GM23338 (cell line): ENCODE measurements at regions not wholly inside any gene's neighbourhood (a gene's known extent, or its start where the extent isn't known, plus 50 kb on each side); places are given as distances from the start of the nearest gene placed in this dataset.

Experiments used
- ATAC-seq: fragments of 200-7000 bp; cut with Tn5 transposase; 3 replicates; pipeline ENCODE4 v1.9.1; 2020
- DNase-seq: peaks from one replicate; pipeline ENCODE4 v3.0.0-alpha.2; 2015; ENCODE audit warnings: low spot score
- H2AFZ ChIP-seq: fragments of 200-600 bp; sonication (generic); 2 replicates; pipeline ENCODE4 v1.8.0; 2016; ENCODE audit warnings: antibody characterized with exemption, mild to moderate bottlenecking, moderate library complexity
- H3F3A ChIP-seq: fragments of 200-600 bp; sonication (generic); replicated peaks from 2 replicates; pipeline ENCODE4 v1.8.0; 2017; ENCODE audit warnings: antibody characterized with exemption, mixed run types, low read depth
- H3K27ac ChIP-seq: fragments of 200-600 bp; sonication (generic); 2 replicates; pipeline ENCODE4 v1.6.1; 2016; ENCODE audit warnings: low read depth
- H3K27me3 ChIP-seq: fragments of 200-600 bp; sonication (generic); 2 replicates; pipeline ENCODE4 v1.8.0; 2016; ENCODE audit warnings: mild to moderate bottlenecking, mixed run types, moderate library complexity; ENCODE audit not compliant: insufficient read depth
- H3K36me3 ChIP-seq: fragments of 200-600 bp; sonication (generic); 2 replicates; pipeline ENCODE4 v1.8.0; 2016; ENCODE audit warnings: mild to moderate bottlenecking; ENCODE audit not compliant: insufficient read depth
- H3K4me1 ChIP-seq: fragments of 200-600 bp; sonication (generic); 2 replicates; pipeline ENCODE4 v1.8.0; 2016; ENCODE audit warnings: mild to moderate bottlenecking, moderate library complexity; ENCODE audit not compliant: insufficient read depth
- H3K4me2 ChIP-seq: fragments of 200-600 bp; sonication (generic); 2 replicates; pipeline ENCODE4 v1.7.1; 2017; ENCODE audit warnings: mixed run types
- H3K4me3 ChIP-seq: fragments of 200-600 bp; sonication (generic); 2 replicates; pipeline ENCODE4 v1.6.1; 2016; ENCODE audit warnings: mixed run types
- H3K79me2 ChIP-seq: fragments of 200-600 bp; sonication (generic); replicated peaks from 2 replicates; pipeline ENCODE4 v1.8.0; 2017; ENCODE audit warnings: mild to moderate bottlenecking; ENCODE audit not compliant: insufficient read depth
- H3K9me2 ChIP-seq: fragments of 200-600 bp; sonication (generic); 2 replicates; pipeline ENCODE4 v1.8.0; 2017; ENCODE audit not compliant: insufficient read depth
- H4K20me1 ChIP-seq: fragments of 200-600 bp; sonication (generic); replicated peaks from 2 replicates; pipeline ENCODE4 v1.8.0; 2017; ENCODE audit warnings: mild to moderate bottlenecking; ENCODE audit not compliant: insufficient read depth
- H3K27ac Mint-ChIP-seq: 2 replicates; pipeline ENCODE4 v1.8.0; 2020; ENCODE audit warnings: inconsistent platforms, mild to moderate bottlenecking, moderate library complexity, mixed read lengths
- H3K27me3 Mint-ChIP-seq: 3 replicates; pipeline ENCODE4 v1.8.0; 2022; ENCODE audit warnings: low read depth, mild to moderate bottlenecking, moderate library complexity, mixed read lengths, inconsistent platforms; ENCODE audit not compliant: insufficient read depth, poor library complexity
- H3K36me3 Mint-ChIP-seq: 3 replicates; pipeline ENCODE4 v1.8.0; 2021; ENCODE audit warnings: low read depth, mild to moderate bottlenecking, inconsistent platforms, moderate library complexity, mixed read lengths
- H3K4me1 Mint-ChIP-seq: 3 replicates; pipeline ENCODE4 v1.8.0; 2020; ENCODE audit warnings: mild to moderate bottlenecking, inconsistent platforms, mixed read lengths
- H3K4me3 Mint-ChIP-seq: 3 replicates; pipeline ENCODE4 v1.8.0; 2021; ENCODE audit warnings: moderate library complexity, mild to moderate bottlenecking, inconsistent platforms, mixed read lengths
- H3K9me3 Mint-ChIP-seq: 3 replicates; pipeline ENCODE4 v1.8.0; 2020; ENCODE audit warnings: moderate library complexity, mild to moderate bottlenecking, inconsistent platforms, mixed read lengths
- CREB1 ChIP-seq: fragments of 250-450 bp; sonication (Bioruptor Pico); IDR thresholded peaks from 2 replicates; pipeline ENCODE4 v1.5.0; 2020; ENCODE audit warnings: low read depth, mild to moderate bottlenecking, moderate library complexity
- CTCF ChIP-seq, 2 experiments: fragments of 200-600 bp in 1 of 2; sonication (generic) in 1 of 2; conservative IDR thresholded peaks; 2 replicates each; pipeline versions ENCODE4 v1.5.1 to v1.6.1; 2016 to 2017; ENCODE audit warnings: antibody characterized with exemption in 2 of 2, low read depth in 2 of 2, mild to moderate bottlenecking in 2 of 2, moderate library complexity in 1 of 2
- ETS1 ChIP-seq: IDR thresholded peaks from 2 replicates; pipeline ENCODE4 v1.6.1; 2016; ENCODE audit warnings: antibody characterized with exemption
- EZH2 ChIP-seq: fragments of 200-600 bp; sonication (generic); IDR thresholded peaks from one replicate; pipeline ENCODE4 v1.8.0; 2017; ENCODE audit warnings: antibody characterized with exemption, mild to moderate bottlenecking, low read depth; ENCODE audit not compliant: unreplicated experiment
- EZH2phosphoT487 ChIP-seq: fragments of 200-600 bp; sonication (generic); IDR thresholded peaks from one replicate; pipeline ENCODE4 v1.8.1; 2018; ENCODE audit warnings: antibody characterized with exemption; ENCODE audit not compliant: unreplicated experiment
- JUNB ChIP-seq: IDR thresholded peaks from one replicate; pipeline ENCODE4 v1.6.1; 2016; ENCODE audit warnings: antibody characterized with exemption; ENCODE audit not compliant: unreplicated experiment
- NANOG ChIP-seq: IDR thresholded peaks from 2 replicates; pipeline ENCODE4 v1.6.1; 2016; ENCODE audit warnings: antibody characterized with exemption, borderline replicate concordance
- POLR2AphosphoS5 ChIP-seq: IDR thresholded peaks from 2 replicates; pipeline ENCODE4 v1.6.1; 2016; ENCODE audit warnings: antibody characterized with exemption, low read depth
- REST ChIP-seq: IDR thresholded peaks from one replicate; pipeline ENCODE4 v1.6.1; 2018; ENCODE audit warnings: antibody characterized with exemption; ENCODE audit not compliant: unreplicated experiment
- STAT1 ChIP-seq: IDR thresholded peaks from one replicate; pipeline ENCODE4 v1.6.1; 2016; ENCODE audit warnings: antibody characterized with exemption; ENCODE audit not compliant: unreplicated experiment
- ZNF114 ChIP-seq: fragments of 250-450 bp; sonication (Bioruptor Pico); IDR thresholded peaks from 2 replicates; pipeline ENCODE4 v1.5.0; 2020; ENCODE audit warnings: mild to moderate bottlenecking, moderate library complexity
- ZNF331 ChIP-seq: fragments of 250-450 bp; sonication (Bioruptor Pico); IDR thresholded peaks from 2 replicates; pipeline ENCODE4 v1.5.0; 2020; ENCODE audit warnings: low read depth, mild to moderate bottlenecking, moderate library complexity
- ZNF462 ChIP-seq: fragments of 250-450 bp; sonication (Bioruptor Pico); IDR thresholded peaks from 2 replicates; pipeline ENCODE4 v1.5.0; 2020; ENCODE audit warnings: mild to moderate bottlenecking, moderate library complexity

GRCh38 chr4:160352637-160353036 lies 1249.8 kb downstream of the RAPGEF2 start:
- TF ChIP-seq REST (no peak), ZNF114 (CRISPR knock-in tag) (no peak), STAT1 (no peak), EZH2phosphoT487 (no peak), CTCF (conservative IDR thresholded peaks at IDR 0.05; ENCODE audit: low read depth in 2 of 2) (no peak), EZH2 (no peak), CREB1 (CRISPR knock-in tag) (no peak), NANOG (no peak), ETS1 (no peak), JUNB (no peak), ZNF462 (CRISPR knock-in tag) (no peak), POLR2AphosphoS5 (no peak), ZNF331 (no peak)
- Histone ChIP-seq H3K4me1 (0 out of 2 replicates have a peak, but pooled peaks cover 4% of the 10 kb centered on the region), H4K20me1 (no peaks in the 10 kb centered on the region), H2AFZ (no peak overlapping the region), H3K36me3 (no peaks in the 10 kb centered on the region), H3K27ac (no peak overlapping the region), H3K27me3 (no peaks in the 10 kb centered on the region), H3K4me2 (no peak overlapping the region), H3K9me2 (no peaks in the 10 kb centered on the region), H3F3A (no peaks in the 10 kb centered on the region), H3K79me2 (no peaks in the 10 kb centered on the region), H3K4me3 (no peak overlapping the region)
- H3K9me3 Mint-ChIP-seq, result no peaks in the 10 kb centered on the region
- DNase-seq (no peak), ATAC-seq (no peak)
- no peaks in the 10 kb centered on the region for H3K27me3 Mint-ChIP-seq
- no peak overlapping the region for H3K4me3 Mint-ChIP-seq
- no peaks in the 10 kb centered on the region for H3K36me3 Mint-ChIP-seq
- H3K27ac Mint-ChIP-seq, result no peak overlapping the region
- H3K4me1 Mint-ChIP-seq, result no peaks in the 10 kb centered on the region
